IMR-90 (cell line): ENCODE measurements at regions not wholly inside any gene's neighbourhood (a gene's known extent, or its start where the extent isn't known, plus 50 kb on each side); places are given as distances from the start of the nearest gene placed in this dataset.

Experiments used
- ATAC-seq: fragments of 200-7000 bp; cut with Tn5 transposase; 2 replicates; pipeline ENCODE4 v1.9.1; 2020; ENCODE audit warnings: low read depth, mild to moderate bottlenecking, moderate library complexity
- BruUV-seq: library from RNA; stranded (reverse); fragments of 400-500 nt; replicated peaks from 2 replicates; lab custom pipeline; 2021; lab: Mats Ljungman, UMichigan
- CTCF ChIA-PET: fragments of 300-600 bp; formaldehyde crosslinking; extraction: SDS; loops from one replicate; lab custom pipeline; 2021; ENCODE audit warnings: antibody characterized with exemption; lab: Yijun Ruan, JAX
- POLR2A ChIA-PET: fragments of 300-600 bp; sonication (Branson Sonifier 250); formaldehyde crosslinking; loops from one replicate; lab custom pipeline; 2022; ENCODE audit warnings: antibody characterized with exemption; ENCODE audit not compliant: unreplicated experiment; lab: Charles Lee
- DNase-seq: peaks from one replicate; pipeline ENCODE4 v3.0.0; 2013
- H2AFZ ChIP-seq: replicated peaks from 2 replicates; pipeline ENCODE3; 2013; ENCODE audit warnings: low read length, mild to moderate bottlenecking; ENCODE audit not compliant: poor library complexity
- H2AK5ac ChIP-seq: 2 replicates; pipeline ENCODE4 v1.6.1; 2013; ENCODE audit warnings: low read depth, low read length, inconsistent platforms
- H2AK9ac ChIP-seq: replicated peaks from 2 replicates; pipeline ENCODE3; 2013; ENCODE audit warnings: mild to moderate bottlenecking, low read depth, low read length, moderate library complexity; ENCODE audit not compliant: poor library complexity
- H2BK120ac ChIP-seq: 2 replicates; pipeline ENCODE4 v1.6.1; 2013; ENCODE audit warnings: low read depth, low read length, inconsistent platforms
- H2BK15ac ChIP-seq: 3 replicates; pipeline ENCODE4 v1.6.1; 2013; ENCODE audit warnings: low read depth, low read length, inconsistent platforms
- H2BK20ac ChIP-seq: 2 replicates; pipeline ENCODE4 v1.6.1; 2013; ENCODE audit warnings: low read depth, mild to moderate bottlenecking, inconsistent platforms, low read length, moderate library complexity
- H2BK5ac ChIP-seq: 2 replicates; pipeline ENCODE4 v1.6.1; 2013; ENCODE audit warnings: mild to moderate bottlenecking, low read depth, low read length, inconsistent platforms; ENCODE audit not compliant: poor library complexity, severe bottlenecking
- H3K14ac ChIP-seq: replicated peaks from 2 replicates; pipeline ENCODE4 v1.6.1; 2013; ENCODE audit warnings: low read depth, low read length, inconsistent platforms
- H3K18ac ChIP-seq: 2 replicates; pipeline ENCODE4 v1.6.1; 2013; ENCODE audit warnings: low read depth, low read length, control low read depth
- H3K23ac ChIP-seq: 2 replicates; pipeline ENCODE4 v1.6.1; 2013; ENCODE audit warnings: low read depth, low read length, inconsistent platforms
- H3K27ac ChIP-seq: 2 replicates; pipeline ENCODE4 v1.5.1; 2013; ENCODE audit warnings: mild to moderate bottlenecking, control low read depth, low read length; ENCODE audit not compliant: insufficient read depth
- H3K27me3 ChIP-seq: 2 replicates; pipeline ENCODE4 v1.6.1; 2013; ENCODE audit warnings: low read length; ENCODE audit not compliant: control insufficient read depth, insufficient read depth
- H3K36me3 ChIP-seq: 2 replicates; pipeline ENCODE4 v1.6.1; 2013; ENCODE audit warnings: low read length, mixed read lengths; ENCODE audit not compliant: control insufficient read depth, insufficient read depth
- H3K4ac ChIP-seq: 2 replicates; pipeline ENCODE4 v1.6.1; 2013; ENCODE audit warnings: low read depth, low read length, inconsistent platforms
- H3K4me1 ChIP-seq: 2 replicates; pipeline ENCODE4 v1.6.1; 2013; ENCODE audit warnings: low read length, mixed read lengths; ENCODE audit not compliant: control insufficient read depth, insufficient read depth
- H3K4me2 ChIP-seq: 2 replicates; pipeline ENCODE4 v1.6.1; 2013; ENCODE audit warnings: low read depth, mild to moderate bottlenecking, control low read depth, low read length, moderate library complexity
- H3K4me3 ChIP-seq: 2 replicates; pipeline ENCODE4 v1.5.1; 2013; ENCODE audit warnings: low read depth, mild to moderate bottlenecking, control low read depth, low read length, moderate library complexity; ENCODE audit not compliant: insufficient read depth
- H3K56ac ChIP-seq: 2 replicates; pipeline ENCODE4 v1.6.1; 2013; ENCODE audit warnings: low read length, inconsistent platforms; ENCODE audit not compliant: insufficient read depth; ENCODE audit errors: extremely low read depth
- H3K79me1 ChIP-seq, 2 experiments: 2 replicates each; pipeline ENCODE4 v1.6.1; 2013; ENCODE audit warnings: low read length in 2 of 2, inconsistent platforms in 1 of 2, low read depth in 1 of 2
- H3K9ac ChIP-seq: 2 replicates; pipeline ENCODE4 v1.6.1; 2013; ENCODE audit warnings: low read depth, low read length, control low read depth
- H3K9me1 ChIP-seq: 2 replicates; pipeline ENCODE4 v1.6.1; 2013; ENCODE audit warnings: low read length, inconsistent platforms; ENCODE audit not compliant: insufficient read depth
- H3K9me3 ChIP-seq: 2 replicates; pipeline ENCODE4 v1.6.1; 2013; ENCODE audit warnings: low read length; ENCODE audit not compliant: control insufficient read depth, insufficient read depth
- H4K20me1 ChIP-seq: 2 replicates; pipeline ENCODE4 v1.6.1; 2013; ENCODE audit warnings: low read length, inconsistent platforms; ENCODE audit not compliant: insufficient read depth
- H4K5ac ChIP-seq: 2 replicates; pipeline ENCODE4 v1.6.1; 2013; ENCODE audit warnings: mild to moderate bottlenecking, low read depth, low read length, control low read depth
- H4K8ac ChIP-seq, 2 experiments: 2 replicates each; pipeline ENCODE4 v1.6.1; 2013; ENCODE audit warnings: low read depth in 2 of 2, low read length in 2 of 2, control low read depth in 1 of 2, inconsistent platforms in 1 of 2
- H4K91ac ChIP-seq: 2 replicates; pipeline ENCODE4 v1.6.1; 2013; ENCODE audit warnings: low read depth, low read length, inconsistent platforms; ENCODE audit not compliant: insufficient read depth
- BHLHE40 ChIP-seq: fragments of 150-350 bp; IDR thresholded peaks from 2 replicates; pipeline ENCODE4 v1.6.1; 2016; ENCODE audit warnings: mild to moderate bottlenecking, low read depth, low read length
- CHD1 ChIP-seq: IDR thresholded peaks from 2 replicates; pipeline ENCODE4 v1.6.1; 2012; ENCODE audit warnings: low read depth, low read length, improper control_type of control experiment
- MAFK ChIP-seq: IDR thresholded peaks from 2 replicates; pipeline ENCODE4 v1.6.1; 2012; ENCODE audit warnings: low read depth, low read length, improper control_type of control experiment
- MAZ ChIP-seq: IDR thresholded peaks from 2 replicates; pipeline ENCODE4 v1.6.1; 2012; ENCODE audit warnings: low read depth, mild to moderate bottlenecking, low read length, improper control_type of control experiment, moderate library complexity, borderline replicate concordance
- SMC3 ChIP-seq: fragments of 150-350 bp; IDR thresholded peaks from 2 replicates; pipeline ENCODE4 v1.6.1; 2016; ENCODE audit warnings: low read depth, mild to moderate bottlenecking, antibody characterized with exemption, low read length, moderate library complexity
- USF2 ChIP-seq: fragments of 150-350 bp; IDR thresholded peaks from 2 replicates; pipeline ENCODE4 v1.6.1; 2017; ENCODE audit warnings: mild to moderate bottlenecking, antibody characterized with exemption, low read length, low read depth
- WGBS, 2 experiments: methylation state at CpG; one replicate each; pipeline versions ENCODE4 v1.1.5 to v1.1.7; 2013; ENCODE audit warnings: missing lambda C conversion rate in 2 of 2; ENCODE audit not compliant: insufficient read length in 1 of 2; ENCODE audit errors: extremely low coverage in 2 of 2; 5-methylcytosine and 5-hydroxymethylcytosine counted together
- dilution Hi-C: fragments of 300-500 bp; cut with HindIII; formaldehyde crosslinking; loops from one replicate; pipeline ENCODE4 v1.14.3; 2018; ENCODE audit warnings: low sequenced_read_pairs; ENCODE audit not compliant: unreplicated experiment
- in situ Hi-C: fragments of 300-500 bp; cut with MboI; formaldehyde crosslinking; loops from 3 replicates; pipeline ENCODE4 v1.14.3; 2019; ENCODE audit warnings: low sequenced_read_pairs, inconsistent platforms, mixed read lengths
- intact Hi-C: fragments of 100-400 bp; cut with micrococcal nuclease; formaldehyde crosslinking; loops from 2 replicates; pipeline ENCODE4 v1.10.0; 2022
- TF ChIP-seq, protein P1 (sequence below): conservative IDR thresholded peaks from 2 replicates; pipeline ENCODE4 v1.5.1; 2012; ENCODE audit warnings: mild to moderate bottlenecking, low read depth, low read length, improper control_type of control experiment

DNA sequence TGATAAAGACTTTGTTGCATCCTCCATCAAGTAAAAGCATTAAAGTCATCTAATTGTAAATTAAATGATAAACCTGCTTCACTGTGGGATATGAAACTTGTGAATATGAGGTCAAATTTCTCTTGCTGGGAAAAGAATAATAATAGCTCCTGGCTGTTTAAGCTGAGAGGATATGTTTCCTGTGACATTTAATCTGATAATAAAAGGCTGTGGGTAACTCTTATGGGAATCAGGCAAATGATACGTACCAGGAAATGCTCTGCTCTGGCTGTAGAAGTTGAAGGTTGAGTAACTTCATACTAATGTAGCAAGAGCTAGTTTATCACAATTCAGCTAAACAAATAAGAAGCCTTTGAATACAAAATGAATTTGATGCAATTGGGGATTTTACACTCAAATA, 574.6 kb downstream of the RAPGEF2 start:
- no peaks in the 10 kb centered on the region for H3K27me3 ChIP-seq
- H2BK5ac ChIP-seq: no peak overlapping the region
- H3K36me3 ChIP-seq: no peaks in the 10 kb centered on the region
- H3K27ac ChIP-seq: no peak overlapping the region
- H3K56ac ChIP-seq: no peak overlapping the region
- no peak overlapping the region for H3K23ac ChIP-seq
- H4K20me1 ChIP-seq: no peaks in the 10 kb centered on the region
- H2BK20ac ChIP-seq: no peak overlapping the region
- no peak overlapping the region for H3K14ac ChIP-seq
- intact Hi-C loops: no loop called here
- no peak overlapping the region for H3K9ac ChIP-seq
- H3K4me2 ChIP-seq: no peak overlapping the region
- H2BK120ac ChIP-seq: no peak overlapping the region
- no peak overlapping the region for H2AK5ac ChIP-seq
- CTCF ChIA-PET: no interaction called here
- dilution Hi-C loops: no loop called here
- no peak overlapping the region for H2AFZ ChIP-seq
- no CpG with 5 or more reads among the region's 1 CpG for WGBS, 2 experiments
- no peak overlapping the region for H3K4ac ChIP-seq
- no peak overlapping the region for H4K8ac ChIP-seq
- POLR2A ChIA-PET: no interaction called here
- no peak overlapping the region for H3K18ac ChIP-seq
- H4K5ac ChIP-seq: no peak overlapping the region
- H3K4me1 ChIP-seq: no peaks in the 10 kb centered on the region
- TF ChIP-seq CHD1: no peak
- TF ChIP-seq MAZ: no peak
- no peak for TF ChIP-seq MAFK
- no peak for TF ChIP-seq SMC3
- TF ChIP-seq USF2: no peak
- TF ChIP-seq, protein P1, sequence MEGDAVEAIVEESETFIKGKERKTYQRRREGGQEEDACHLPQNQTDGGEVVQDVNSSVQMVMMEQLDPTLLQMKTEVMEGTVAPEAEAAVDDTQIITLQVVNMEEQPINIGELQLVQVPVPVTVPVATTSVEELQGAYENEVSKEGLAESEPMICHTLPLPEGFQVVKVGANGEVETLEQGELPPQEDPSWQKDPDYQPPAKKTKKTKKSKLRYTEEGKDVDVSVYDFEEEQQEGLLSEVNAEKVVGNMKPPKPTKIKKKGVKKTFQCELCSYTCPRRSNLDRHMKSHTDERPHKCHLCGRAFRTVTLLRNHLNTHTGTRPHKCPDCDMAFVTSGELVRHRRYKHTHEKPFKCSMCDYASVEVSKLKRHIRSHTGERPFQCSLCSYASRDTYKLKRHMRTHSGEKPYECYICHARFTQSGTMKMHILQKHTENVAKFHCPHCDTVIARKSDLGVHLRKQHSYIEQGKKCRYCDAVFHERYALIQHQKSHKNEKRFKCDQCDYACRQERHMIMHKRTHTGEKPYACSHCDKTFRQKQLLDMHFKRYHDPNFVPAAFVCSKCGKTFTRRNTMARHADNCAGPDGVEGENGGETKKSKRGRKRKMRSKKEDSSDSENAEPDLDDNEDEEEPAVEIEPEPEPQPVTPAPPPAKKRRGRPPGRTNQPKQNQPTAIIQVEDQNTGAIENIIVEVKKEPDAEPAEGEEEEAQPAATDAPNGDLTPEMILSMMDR: no peak
- no peak for TF ChIP-seq BHLHE40
- no peaks in the 10 kb centered on the region for H3K9me1 ChIP-seq
- peaks cover 11% of the 10 kb centered on the region for H3K9me3 ChIP-seq
- H3K4me3 ChIP-seq: no peak overlapping the region
- in situ Hi-C loops: no loop called here
- no peaks in the 10 kb centered on the region for H3K79me1 ChIP-seq
- DNase-seq (no peak), ATAC-seq (no peak)
- no peak overlapping the region for H4K91ac ChIP-seq
- no peak overlapping the region for H2AK9ac ChIP-seq
- no peak overlapping the region for H2BK15ac ChIP-seq
- BruUV-seq: no TSS peak
